Activated naive CD4-positive, alpha-beta T cell treated with anti-CD3 and anti-CD28 coated beads, Interleukin-2, amount 50 U/mL, for 24 hours (primary cell): ENCODE measurements at regions not wholly inside any gene's neighbourhood (a gene's known extent, or its start where the extent isn't known, plus 50 kb on each side); places are given as distances from the start of the nearest gene placed in this dataset.

ENCODE experiments used
- H3K27ac Mint-ChIP-seq: one replicate; pipeline ENCODE4 v1.8.0; 2021; ENCODE audit warnings: mild to moderate bottlenecking, mixed read lengths
- H3K27me3 Mint-ChIP-seq: one replicate; pipeline ENCODE4 v1.8.0; 2021; ENCODE audit warnings: mixed read lengths
- H3K36me3 Mint-ChIP-seq: one replicate; pipeline ENCODE4 v1.8.0; 2021; ENCODE audit warnings: mixed read lengths
- H3K4me1 Mint-ChIP-seq: one replicate; pipeline ENCODE4 v1.8.0; 2021; ENCODE audit warnings: mixed read lengths
- H3K4me3 Mint-ChIP-seq: one replicate; pipeline ENCODE4 v1.8.0; 2021; ENCODE audit warnings: mild to moderate bottlenecking, mixed read lengths
- H3K9me3 Mint-ChIP-seq: one replicate; pipeline ENCODE4 v1.8.0; 2021; ENCODE audit warnings: mixed read lengths

DNA sequence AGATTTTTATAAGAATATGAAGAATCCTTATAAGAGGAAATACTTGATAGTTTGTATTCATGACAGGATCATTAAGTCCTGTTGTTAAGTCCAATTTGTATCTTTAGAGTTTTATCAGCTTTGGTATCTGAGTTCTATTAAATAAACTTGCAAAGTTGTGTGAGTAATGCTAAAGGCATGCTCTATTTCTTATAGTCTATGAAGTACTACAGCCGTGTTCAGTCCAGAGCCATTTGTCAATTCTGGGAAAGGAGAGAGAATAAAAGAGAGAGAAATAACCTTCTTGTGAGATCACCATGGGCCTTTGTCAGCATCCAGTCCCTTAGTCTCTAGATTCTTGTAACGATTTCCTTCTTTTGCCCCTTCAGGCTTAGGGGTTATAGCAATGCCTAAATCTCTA lies 181.2 kb upstream of the POU3F2 start:
- peaks cover under 1% of the 10 kb centered on the region for H3K9me3 Mint-ChIP-seq

GRCh38 chr6:98657764-98658163 lies 176.6 kb upstream of the POU3F2 start:
- Mint-ChIP-seq H3K36me3 (no peaks in the 10 kb centered on the region), H3K4me3 (no peak overlapping the region), H3K9me3 (peaks cover 7% of the 10 kb centered on the region), H3K27ac (no peak overlapping the region), H3K27me3 (peaks cover 1% of the 10 kb centered on the region), H3K4me1 (no peaks in the 10 kb centered on the region)

More for the DNA sequence above, 181.2 kb upstream of the POU3F2 start:
- Mint-ChIP-seq H3K36me3 (no peaks in the 10 kb centered on the region), H3K27me3 (no peaks in the 10 kb centered on the region), H3K4me3 (no peak overlapping the region), H3K27ac (no peak overlapping the region), H3K4me1 (no peaks in the 10 kb centered on the region)

DNA sequence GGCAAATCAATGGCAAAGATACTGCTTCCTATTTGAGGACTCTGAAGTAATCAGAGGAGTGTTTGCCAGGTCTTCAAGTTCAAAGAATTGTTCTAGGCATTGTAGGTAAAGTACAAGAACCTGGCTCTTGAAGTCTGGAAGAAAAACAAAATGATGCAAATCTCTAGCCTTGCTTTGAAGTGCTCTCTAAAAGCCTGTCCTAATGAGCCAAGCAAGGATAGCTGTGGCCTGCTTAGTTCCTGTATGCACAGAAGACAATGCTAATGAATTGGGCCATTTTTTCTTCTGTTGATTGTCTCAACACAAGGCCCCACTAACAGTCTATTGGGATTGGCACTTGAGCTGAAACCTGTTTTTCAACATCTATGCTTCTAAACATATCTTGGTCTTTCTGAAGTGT lies 165.0 kb upstream of the POU3F2 start:
- H3K4me3 Mint-ChIP-seq = no peak overlapping the region
- no peaks in the 10 kb centered on the region for H3K36me3 Mint-ChIP-seq
- peaks cover 3% of the 10 kb centered on the region for H3K27me3 Mint-ChIP-seq
- no peak overlapping the region for H3K27ac Mint-ChIP-seq
- H3K9me3 Mint-ChIP-seq = no peaks in the 10 kb centered on the region
- no peaks in the 10 kb centered on the region for H3K4me1 Mint-ChIP-seq

DNA sequence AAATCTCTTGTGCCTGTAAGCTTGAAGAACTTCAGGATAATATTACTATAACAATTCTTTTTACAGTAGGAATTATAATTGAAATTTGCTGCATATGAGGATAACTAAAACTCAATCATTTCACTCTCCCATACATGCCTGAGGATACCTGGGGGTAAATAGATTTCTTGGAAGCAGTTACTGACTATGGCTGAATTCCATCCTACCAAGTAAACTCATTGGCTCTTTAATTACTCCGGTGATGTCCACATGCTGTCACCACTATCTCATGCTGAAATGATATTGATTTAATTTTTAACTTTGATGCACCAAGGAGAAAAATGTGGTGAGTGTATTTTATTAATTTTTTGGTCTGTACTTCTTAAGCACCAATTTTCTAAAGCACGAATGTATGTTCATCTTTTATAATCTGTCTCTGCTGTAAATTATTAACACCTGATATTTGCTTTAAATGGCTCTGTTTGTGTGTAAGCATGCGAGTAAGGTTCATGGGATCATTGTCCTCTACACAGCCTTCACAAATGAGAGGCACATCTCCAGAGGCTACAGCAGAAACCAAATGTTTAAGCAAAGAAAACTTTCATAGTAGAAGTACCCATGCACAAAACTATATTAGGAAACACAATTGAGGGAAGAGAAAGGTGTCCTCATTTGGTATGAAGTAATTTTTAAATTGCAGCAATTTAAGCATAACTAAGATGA lies 164.2 kb upstream of the POU3F2 start:
- Mint-ChIP-seq H3K27ac (no peak overlapping the region), H3K4me1 (no peaks in the 10 kb centered on the region), H3K36me3 (no peaks in the 10 kb centered on the region), H3K4me3 (no peak overlapping the region), H3K27me3 (peaks cover 3% of the 10 kb centered on the region), H3K9me3 (no peaks in the 10 kb centered on the region)

DNA sequence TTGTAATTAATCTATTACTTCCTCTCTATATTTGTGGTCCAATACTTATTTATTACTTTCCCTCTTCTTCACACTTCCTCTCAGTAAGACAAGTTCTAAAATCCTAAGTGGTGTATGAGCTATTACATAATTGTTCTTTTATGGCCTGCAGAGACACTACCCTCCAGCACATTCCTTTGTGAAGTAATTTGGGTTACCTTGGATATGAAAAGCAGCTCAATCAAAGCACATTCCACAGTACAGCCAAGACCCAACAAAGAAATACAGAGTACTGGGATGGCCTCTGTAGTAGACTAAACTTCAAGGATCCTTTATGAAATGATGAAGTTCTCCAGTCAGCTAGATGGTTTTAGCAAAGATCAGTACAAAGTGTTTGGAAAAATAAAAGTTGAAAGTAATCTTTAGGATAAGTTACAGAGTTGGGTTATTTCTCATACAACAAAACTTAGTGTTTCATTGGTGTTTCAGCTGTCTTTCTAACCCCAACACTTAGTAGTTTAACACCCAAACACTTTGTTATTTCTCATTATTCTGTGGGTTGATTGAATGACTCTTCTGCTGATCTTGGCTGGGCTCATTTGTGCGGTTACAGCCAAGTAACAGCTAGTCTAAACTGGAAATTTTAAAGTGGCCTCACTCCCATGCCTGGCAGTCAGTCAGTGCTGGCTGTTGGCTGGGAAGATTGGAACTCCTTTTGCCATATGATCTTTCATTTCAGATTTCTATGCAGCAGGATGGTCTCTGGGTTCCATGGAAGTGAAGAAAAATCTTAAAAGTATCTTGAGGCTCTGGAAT lies 161.5 kb upstream of the POU3F2 start:
- Mint-ChIP-seq H3K27ac (no peak overlapping the region), H3K27me3 (peaks cover 2% of the 10 kb centered on the region), H3K36me3 (no peaks in the 10 kb centered on the region), H3K9me3 (peaks cover 6% of the 10 kb centered on the region), H3K4me3 (no peak overlapping the region), H3K4me1 (no peaks in the 10 kb centered on the region)

- peaks cover 6% of the 10 kb centered on the region for H3K9me3 Mint-ChIP-seq
- no peaks in the 10 kb centered on the region for H3K4me1 Mint-ChIP-seq
- no peaks in the 10 kb centered on the region for H3K27me3 Mint-ChIP-seq
- no peak overlapping the region for H3K27ac Mint-ChIP-seq
- H3K4me3 Mint-ChIP-seq = no peak overlapping the region
- H3K36me3 Mint-ChIP-seq = no peaks in the 10 kb centered on the region
Observed at GRCh38 chr6:98678481-98678880, 155.9 kb upstream of the POU3F2 start.

DNA sequence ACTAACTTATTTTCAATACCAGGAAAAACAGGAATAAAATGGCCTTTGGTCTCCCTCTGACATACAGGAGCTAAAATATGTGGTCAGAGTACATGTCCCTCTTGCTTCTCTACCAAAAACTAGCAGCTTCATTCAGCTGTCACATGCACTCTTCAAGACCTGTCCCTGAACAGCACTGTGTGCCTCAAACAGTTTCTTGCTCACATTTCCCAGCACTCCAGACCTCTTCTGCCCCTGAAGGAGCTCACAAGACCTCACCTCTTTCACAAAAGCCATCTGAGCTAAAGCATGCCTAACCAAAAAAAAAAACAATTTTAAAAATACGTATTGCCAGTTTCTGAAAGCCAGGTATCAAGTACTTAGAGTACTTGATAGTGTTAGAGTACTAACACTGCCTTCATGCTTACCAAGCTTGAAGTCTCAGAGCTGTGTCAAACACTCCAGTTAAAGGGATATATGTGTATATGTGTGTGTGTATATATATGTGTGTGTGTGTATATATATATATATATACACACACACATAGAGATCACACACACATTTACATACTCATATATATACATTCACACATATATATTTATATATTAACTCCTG lies 148.3 kb upstream of the POU3F2 start:
- H3K36me3 Mint-ChIP-seq = no peaks in the 10 kb centered on the region
- H3K27me3 Mint-ChIP-seq = peaks cover 3% of the 10 kb centered on the region
- H3K9me3 Mint-ChIP-seq = no peaks in the 10 kb centered on the region
- no peak overlapping the region for H3K27ac Mint-ChIP-seq
- no peaks in the 10 kb centered on the region for H3K4me1 Mint-ChIP-seq
- H3K4me3 Mint-ChIP-seq = no peak overlapping the region

DNA sequence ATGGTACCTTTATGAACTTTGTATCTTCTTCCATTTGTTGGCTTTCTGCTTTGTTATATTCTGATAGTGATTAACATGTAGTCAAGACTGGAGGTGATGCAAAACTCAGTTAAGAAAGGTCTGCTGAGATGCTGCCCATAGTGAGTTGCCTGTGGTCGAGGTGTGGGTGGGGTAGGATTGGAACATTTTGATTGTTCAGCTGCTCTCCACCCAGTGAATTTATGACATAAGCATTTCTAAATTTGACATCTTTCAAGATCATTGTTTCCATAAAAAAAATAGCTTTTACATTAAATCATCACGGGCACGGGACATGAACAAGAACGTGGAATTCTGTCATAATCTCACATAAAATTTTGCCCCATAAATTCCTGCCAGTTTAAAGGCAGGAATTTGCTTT lies 146.6 kb upstream of the POU3F2 start:
- H3K4me1 Mint-ChIP-seq = no peaks in the 10 kb centered on the region
- no peak overlapping the region for H3K4me3 Mint-ChIP-seq
- H3K27me3 Mint-ChIP-seq = peaks cover 4% of the 10 kb centered on the region
- H3K27ac Mint-ChIP-seq = no peak overlapping the region
- H3K9me3 Mint-ChIP-seq = no peaks in the 10 kb centered on the region
- no peaks in the 10 kb centered on the region for H3K36me3 Mint-ChIP-seq

- Mint-ChIP-seq H3K4me1 (no peaks in the 10 kb centered on the region), H3K27me3 (peaks cover 4% of the 10 kb centered on the region), H3K9me3 (no peaks in the 10 kb centered on the region), H3K27ac (no peak overlapping the region), H3K36me3 (no peaks in the 10 kb centered on the region), H3K4me3 (no peak overlapping the region)
Observed at GRCh38 chr6:98695091-98695801, 139.1 kb upstream of the POU3F2 start.

GRCh38 chr6:98711380-98711779 lies 123.0 kb upstream of the POU3F2 start:
- H3K4me1 Mint-ChIP-seq = no peaks in the 10 kb centered on the region
- no peak overlapping the region for H3K27ac Mint-ChIP-seq
- H3K9me3 Mint-ChIP-seq = no peaks in the 10 kb centered on the region

DNA sequence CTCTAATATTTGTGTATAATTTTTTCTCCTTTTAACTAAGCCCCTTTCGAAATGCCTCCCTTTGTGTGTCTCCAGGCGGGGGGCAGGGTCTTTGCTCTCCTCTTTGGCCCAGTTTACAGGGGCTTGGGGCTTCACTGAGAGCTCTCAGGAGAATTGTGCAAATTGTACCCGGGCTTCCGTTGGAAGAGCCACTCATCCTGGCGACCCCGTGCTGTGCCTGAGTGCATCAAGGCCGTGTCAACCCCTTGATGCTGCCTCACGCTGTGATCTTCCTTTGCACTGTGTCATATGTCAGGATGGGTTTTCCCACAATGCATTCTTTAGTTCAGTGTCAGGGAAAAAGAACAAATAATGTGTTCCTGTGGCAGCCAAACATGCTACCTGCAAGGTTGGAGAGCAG lies 118.0 kb upstream of the POU3F2 start:
- no peaks in the 10 kb centered on the region for H3K36me3 Mint-ChIP-seq
- H3K27ac Mint-ChIP-seq = no peak overlapping the region
- no peaks in the 10 kb centered on the region for H3K4me1 Mint-ChIP-seq
- peaks cover 13% of the 10 kb centered on the region for H3K27me3 Mint-ChIP-seq
- no peak overlapping the region for H3K4me3 Mint-ChIP-seq
- H3K9me3 Mint-ChIP-seq = no peaks in the 10 kb centered on the region

More at GRCh38 chr6:98711380-98711779, 123.0 kb upstream of the POU3F2 start:
- H3K27me3 Mint-ChIP-seq = peaks cover 7% of the 10 kb centered on the region
- no peaks in the 10 kb centered on the region for H3K36me3 Mint-ChIP-seq
- H3K4me3 Mint-ChIP-seq = no peak overlapping the region

- H3K4me3 Mint-ChIP-seq = no peak overlapping the region
- H3K36me3 Mint-ChIP-seq = no peaks in the 10 kb centered on the region
- peaks cover 14% of the 10 kb centered on the region for H3K27me3 Mint-ChIP-seq
- H3K4me1 Mint-ChIP-seq = no peaks in the 10 kb centered on the region
- H3K27ac Mint-ChIP-seq = no peak overlapping the region
- H3K9me3 Mint-ChIP-seq = no peaks in the 10 kb centered on the region
Observed at GRCh38 chr6:98717322-98717877, 117.0 kb upstream of the POU3F2 start.

DNA sequence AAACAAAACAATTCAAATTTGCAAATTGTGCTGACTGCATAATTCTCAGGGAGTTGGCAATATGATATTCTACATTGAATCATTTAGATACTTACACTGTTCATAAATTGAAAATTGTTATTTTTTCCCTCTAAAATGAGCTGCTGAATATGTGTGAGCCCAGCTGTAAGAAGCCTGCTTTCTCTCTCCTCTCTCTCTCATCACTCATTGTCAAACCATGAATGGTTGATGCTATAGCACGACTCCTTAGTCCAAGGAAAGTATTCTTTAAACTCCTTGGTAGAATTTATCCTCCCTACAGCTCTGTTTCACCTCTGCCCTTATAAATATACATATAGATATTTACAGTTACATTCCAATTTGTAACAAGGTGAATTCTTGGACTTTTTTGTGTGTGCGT lies 116.4 kb upstream of the POU3F2 start:
- no peaks in the 10 kb centered on the region for H3K9me3 Mint-ChIP-seq
- H3K27me3 Mint-ChIP-seq = peaks cover 14% of the 10 kb centered on the region
- H3K36me3 Mint-ChIP-seq = no peaks in the 10 kb centered on the region
- H3K4me1 Mint-ChIP-seq = no peaks in the 10 kb centered on the region
- no peak overlapping the region for H3K27ac Mint-ChIP-seq
- H3K4me3 Mint-ChIP-seq = no peak overlapping the region

DNA sequence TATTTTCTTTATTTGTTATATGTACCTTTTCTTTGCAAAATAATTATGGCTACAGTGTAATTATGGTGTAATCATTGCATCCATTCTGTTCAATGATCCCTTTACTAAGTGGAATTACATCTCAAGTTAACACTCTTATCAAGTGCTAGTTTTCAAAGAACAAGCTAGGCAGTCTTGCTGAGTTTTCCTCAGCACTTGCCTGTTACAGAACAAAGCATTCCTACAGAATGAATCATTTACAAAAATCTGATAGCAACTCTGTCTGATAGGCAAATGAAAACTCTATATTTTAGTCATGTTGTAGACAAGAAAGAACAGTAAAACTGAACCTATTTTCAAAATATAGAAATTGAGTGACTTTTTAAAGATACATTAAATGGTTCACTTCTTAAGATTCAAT lies 109.8 kb upstream of the POU3F2 start:
- Mint-ChIP-seq H3K4me3 (no peak overlapping the region), H3K27ac (no peak overlapping the region), H3K36me3 (no peaks in the 10 kb centered on the region), H3K4me1 (no peaks in the 10 kb centered on the region), H3K27me3 (peaks cover 3% of the 10 kb centered on the region), H3K9me3 (peaks cover 4% of the 10 kb centered on the region)

DNA sequence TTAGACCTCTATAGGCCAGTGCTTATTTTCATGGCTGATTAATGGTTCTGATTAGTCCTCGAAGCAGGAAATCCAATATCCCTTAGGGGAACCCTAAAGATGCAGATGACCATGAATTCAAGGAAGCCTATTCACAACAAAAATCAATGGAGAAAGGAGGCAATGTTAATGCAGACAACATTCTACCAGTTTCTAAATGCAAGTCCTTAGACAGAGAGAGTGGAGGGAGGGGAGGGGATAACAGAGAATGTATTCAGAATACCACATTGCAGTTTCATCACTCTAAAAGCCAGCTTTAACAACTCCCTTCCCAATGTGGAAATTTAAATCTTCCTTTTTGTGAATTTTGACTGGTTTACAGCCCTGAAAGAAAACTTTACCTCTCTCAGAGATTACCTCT lies 87.1 kb upstream of the POU3F2 start:
- H3K4me3 Mint-ChIP-seq = no peak overlapping the region
- no peaks in the 10 kb centered on the region for H3K36me3 Mint-ChIP-seq
- peaks cover 4% of the 10 kb centered on the region for H3K27me3 Mint-ChIP-seq
- no peak overlapping the region for H3K27ac Mint-ChIP-seq
- no peaks in the 10 kb centered on the region for H3K4me1 Mint-ChIP-seq
- H3K9me3 Mint-ChIP-seq = peaks cover 5% of the 10 kb centered on the region
